ENCODE measurements at regions not wholly inside any gene's neighbourhood (a gene's known extent, or its start where the extent isn't known, plus 50 kb on each side); places are given as distances from the start of the nearest gene placed in this dataset.

GRCh38 chrX:150143721-150144440 lies 205.6 kb upstream of the EOLA2 start:
- Mint-ChIP-seq H3K4me3 (no peak overlapping the region), H3K4me1 (no peaks in the 10 kb centered on the region), H3K27ac (no peak overlapping the region), H3K27me3 (peaks cover 7% of the 10 kb centered on the region), H3K36me3 (no peaks in the 10 kb centered on the region), H3K9me3 (no peaks in the 10 kb centered on the region)

- H3K27me3 Mint-ChIP-seq, result peaks cover 7% of the 10 kb centered on the region
- no peak overlapping the region for H3K27ac Mint-ChIP-seq
- H3K4me3 Mint-ChIP-seq, result no peak overlapping the region
- H3K9me3 Mint-ChIP-seq, result no peaks in the 10 kb centered on the region
- no peaks in the 10 kb centered on the region for H3K4me1 Mint-ChIP-seq
- no peaks in the 10 kb centered on the region for H3K36me3 Mint-ChIP-seq
These were observed 208.1 kb upstream of the EOLA2 start for GRCh38 chrX:150146271-150146896.

GRCh38 chrX:150148749-150149672 lies 210.7 kb upstream of the EOLA2 start:
- Mint-ChIP-seq H3K27ac (no peak overlapping the region), H3K27me3 (peaks cover 3% of the 10 kb centered on the region), H3K9me3 (no peaks in the 10 kb centered on the region), H3K36me3 (no peaks in the 10 kb centered on the region), H3K4me3 (no peak overlapping the region), H3K4me1 (no peaks in the 10 kb centered on the region)

- Mint-ChIP-seq H3K4me3 (no peak overlapping the region), H3K4me1 (no peaks in the 10 kb centered on the region), H3K27ac (no peak overlapping the region), H3K27me3 (peaks cover 3% of the 10 kb centered on the region), H3K36me3 (no peaks in the 10 kb centered on the region), H3K9me3 (no peaks in the 10 kb centered on the region)
These were observed 211.9 kb upstream of the EOLA2 start for GRCh38 chrX:150150076-150150779.

DNA sequence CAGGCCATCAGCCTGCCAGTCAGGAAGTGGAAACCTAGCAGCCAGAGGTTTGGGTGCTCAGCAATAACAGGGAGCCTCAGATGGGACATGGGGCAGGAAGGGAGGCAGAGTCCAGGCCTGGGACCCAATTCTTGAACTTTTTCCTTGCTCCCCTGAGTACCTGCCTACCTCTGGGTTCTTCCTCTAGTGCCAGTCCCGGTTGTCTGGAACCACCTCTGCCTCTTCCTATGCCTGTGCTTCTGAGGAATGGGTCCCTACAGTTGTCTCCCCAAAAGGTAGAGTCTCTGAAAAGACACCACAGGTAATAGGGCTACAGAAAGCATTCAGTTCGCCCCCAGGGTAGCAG lies 212.4 kb upstream of the MAMLD1 start:
- H3K27me3 Mint-ChIP-seq, result peaks cover 3% of the 10 kb centered on the region
- no peaks in the 10 kb centered on the region for H3K4me1 Mint-ChIP-seq
- no peaks in the 10 kb centered on the region for H3K36me3 Mint-ChIP-seq
- no peak overlapping the region for H3K4me3 Mint-ChIP-seq
- H3K27ac Mint-ChIP-seq, result no peak overlapping the region
- H3K9me3 Mint-ChIP-seq, result no peaks in the 10 kb centered on the region

GRCh38 chrX:150152036-150152435 lies 211.1 kb upstream of the MAMLD1 start:
- no peaks in the 10 kb centered on the region for H3K9me3 Mint-ChIP-seq
- H3K4me3 Mint-ChIP-seq, result no peak overlapping the region

DNA sequence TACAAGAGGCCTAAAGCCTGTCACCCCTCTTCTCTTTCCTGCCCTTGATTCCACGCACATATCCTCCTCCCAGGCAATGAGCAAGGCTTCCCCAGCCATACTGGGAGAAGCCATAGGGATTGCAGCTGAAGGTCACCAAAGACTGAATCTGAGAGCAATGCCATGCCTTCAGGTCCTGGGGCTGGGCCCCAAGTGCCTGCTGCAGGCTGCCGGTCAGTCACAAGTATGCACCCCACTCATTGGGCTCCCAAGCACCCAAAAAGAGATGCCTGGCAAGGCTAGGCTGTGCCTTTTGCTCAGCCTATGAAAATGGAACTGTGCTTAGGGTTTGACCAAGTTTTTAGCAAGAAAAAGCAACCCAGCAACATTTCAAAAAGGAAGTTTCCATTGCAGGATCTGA lies 210.6 kb upstream of the MAMLD1 start:
- peaks cover 3% of the 10 kb centered on the region for H3K27me3 Mint-ChIP-seq
- no peaks in the 10 kb centered on the region for H3K4me1 Mint-ChIP-seq
- H3K4me3 Mint-ChIP-seq, result no peak overlapping the region
- no peaks in the 10 kb centered on the region for H3K9me3 Mint-ChIP-seq
- H3K36me3 Mint-ChIP-seq, result no peaks in the 10 kb centered on the region
- no peak overlapping the region for H3K27ac Mint-ChIP-seq

More at GRCh38 chrX:150152036-150152435, 211.1 kb upstream of the MAMLD1 start:
- Mint-ChIP-seq H3K36me3 (no peaks in the 10 kb centered on the region), H3K27ac (no peak overlapping the region), H3K4me1 (no peaks in the 10 kb centered on the region), H3K27me3 (peaks cover 3% of the 10 kb centered on the region)

GRCh38 chrX:150155436-150156035 lies 207.6 kb upstream of the MAMLD1 start:
- no peaks in the 10 kb centered on the region for H3K4me1 Mint-ChIP-seq
- H3K27ac Mint-ChIP-seq, result no peak overlapping the region
- no peaks in the 10 kb centered on the region for H3K27me3 Mint-ChIP-seq
- no peaks in the 10 kb centered on the region for H3K36me3 Mint-ChIP-seq
- no peak overlapping the region for H3K4me3 Mint-ChIP-seq
- no peaks in the 10 kb centered on the region for H3K9me3 Mint-ChIP-seq

- Mint-ChIP-seq H3K4me3 (no peak overlapping the region), H3K27me3 (no peaks in the 10 kb centered on the region), H3K36me3 (no peaks in the 10 kb centered on the region), H3K27ac (no peak overlapping the region), H3K4me1 (no peaks in the 10 kb centered on the region), H3K9me3 (no peaks in the 10 kb centered on the region)
These were observed 206.5 kb upstream of the MAMLD1 start for GRCh38 chrX:150156615-150157014.

DNA sequence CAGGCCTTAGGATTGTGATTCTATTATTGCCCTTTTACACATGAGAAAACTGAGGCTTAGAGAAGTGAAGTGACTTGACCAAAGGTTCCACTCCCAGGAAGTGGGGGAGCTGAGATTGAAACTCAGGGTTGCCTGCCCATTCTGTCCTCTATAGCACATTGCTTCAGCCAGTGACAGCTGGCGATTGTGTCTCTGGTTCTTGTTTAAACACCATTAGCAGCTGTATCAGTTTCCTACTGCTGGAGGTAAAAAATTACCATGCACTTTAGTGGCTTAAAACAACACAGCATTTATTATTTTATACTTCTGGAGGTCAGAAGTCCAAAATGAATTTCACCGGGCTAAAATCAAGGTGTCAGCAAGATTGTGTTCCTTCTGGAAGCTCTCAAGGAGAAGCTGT lies 205.8 kb upstream of the MAMLD1 start:
- H3K27ac Mint-ChIP-seq, result no peak overlapping the region
- H3K36me3 Mint-ChIP-seq, result no peaks in the 10 kb centered on the region
- H3K4me3 Mint-ChIP-seq, result no peak overlapping the region
- H3K27me3 Mint-ChIP-seq, result no peaks in the 10 kb centered on the region
- H3K4me1 Mint-ChIP-seq, result no peaks in the 10 kb centered on the region
- H3K9me3 Mint-ChIP-seq, result no peaks in the 10 kb centered on the region

DNA sequence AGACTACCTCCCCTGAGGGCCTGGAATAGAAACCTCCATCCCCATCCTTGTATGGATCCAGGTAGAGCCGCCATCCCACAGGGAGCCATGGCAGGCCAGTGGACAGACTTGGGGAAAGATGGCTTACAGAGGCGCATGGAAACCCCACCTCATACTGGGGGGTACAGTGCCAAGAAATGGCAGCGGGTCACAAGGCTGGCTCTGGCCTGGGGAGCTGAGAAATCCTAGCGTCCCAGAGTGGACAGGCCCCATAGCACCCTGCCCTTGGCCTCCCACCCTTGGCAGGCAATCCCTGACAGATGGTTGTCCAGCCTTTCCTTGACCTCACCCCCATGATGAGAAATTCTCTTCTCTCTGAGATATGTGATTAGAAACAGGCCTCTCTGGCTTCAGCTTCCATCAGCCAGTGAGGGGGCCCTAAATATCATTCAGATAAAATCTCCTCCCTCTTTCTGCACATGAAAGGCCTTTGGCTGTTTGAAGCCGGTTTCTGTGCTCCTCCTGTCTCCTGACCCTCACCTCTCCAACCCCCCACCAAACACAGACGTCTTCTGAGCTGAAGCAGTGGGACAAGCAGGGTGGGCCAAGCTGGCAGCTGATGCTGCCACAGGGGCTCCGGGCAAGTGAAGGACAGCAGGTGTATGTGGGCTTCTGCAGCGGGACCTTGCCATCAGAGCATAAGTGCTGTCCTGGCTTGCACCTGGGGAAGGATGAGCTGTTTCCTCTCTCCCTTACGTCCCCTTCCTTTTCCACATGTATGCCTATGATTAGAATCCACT lies 204.4 kb upstream of the MAMLD1 start:
- Mint-ChIP-seq H3K27me3 (no peaks in the 10 kb centered on the region), H3K4me3 (no peak overlapping the region), H3K36me3 (no peaks in the 10 kb centered on the region), H3K9me3 (no peaks in the 10 kb centered on the region), H3K27ac (no peak overlapping the region), H3K4me1 (no peaks in the 10 kb centered on the region)

GRCh38 chrX:150159537-150159936 lies 203.6 kb upstream of the MAMLD1 start:
- H3K4me1 Mint-ChIP-seq, result no peaks in the 10 kb centered on the region
- no peaks in the 10 kb centered on the region for H3K9me3 Mint-ChIP-seq

DNA sequence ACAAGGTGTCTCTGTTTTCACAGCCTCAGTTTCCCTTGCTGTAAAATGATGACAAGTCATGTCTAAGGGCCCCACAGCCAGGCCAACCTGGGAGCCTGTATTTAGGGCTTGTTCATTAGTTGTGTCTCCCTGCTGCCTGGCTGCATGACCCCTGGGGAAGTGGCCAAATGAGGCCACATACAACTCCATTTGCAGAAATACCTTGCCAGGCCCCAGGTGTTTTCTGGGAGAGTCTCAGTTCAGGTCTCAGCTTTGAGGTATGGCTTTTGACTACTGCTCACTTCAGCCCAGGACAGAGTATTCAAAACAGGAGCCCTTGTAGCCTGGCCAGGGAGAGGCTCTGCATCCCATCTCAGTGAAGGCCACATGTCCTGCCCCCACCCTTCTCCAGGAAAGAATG lies 202.5 kb upstream of the MAMLD1 start:
- Mint-ChIP-seq H3K27me3 (no peaks in the 10 kb centered on the region), H3K4me3 (no peak overlapping the region), H3K36me3 (no peaks in the 10 kb centered on the region), H3K4me1 (no peaks in the 10 kb centered on the region), H3K27ac (no peak overlapping the region), H3K9me3 (no peaks in the 10 kb centered on the region)

More at GRCh38 chrX:150159537-150159936, 203.6 kb upstream of the MAMLD1 start:
- Mint-ChIP-seq H3K36me3 (no peaks in the 10 kb centered on the region), H3K4me3 (no peak overlapping the region), H3K27me3 (no peaks in the 10 kb centered on the region), H3K27ac (no peak overlapping the region)

- Mint-ChIP-seq H3K36me3 (no peaks in the 10 kb centered on the region), H3K4me3 (no peak overlapping the region), H3K4me1 (no peaks in the 10 kb centered on the region), H3K9me3 (no peaks in the 10 kb centered on the region), H3K27ac (no peak overlapping the region), H3K27me3 (no peaks in the 10 kb centered on the region)
These were observed 201.9 kb upstream of the MAMLD1 start for GRCh38 chrX:150161193-150161592.

All from activated naive CD4-positive, alpha-beta T cell treated with anti-CD3 and anti-CD28 coated beads, Interleukin-2, amount 50 U/mL, for 24 hours (primary cell).